Vagina (tissue), 2 donors: ENCODE measurements at regions not wholly inside any gene's neighbourhood (a gene's known extent, or its start where the extent isn't known, plus 50 kb on each side); places are given as distances from the start of the nearest gene placed in this dataset.

ENCODE experiments used
- CTCF ChIP-seq, 3 experiments: fragments of 450-650 bp in 2 of 3; fragments of 200-600 bp in 1 of 3; sonication (generic) in 1 of 3; IDR thresholded peaks; one replicate each; pipeline ENCODE4 v1.5.1; 2017 to 2019; ENCODE audit warnings: antibody characterized with exemption in 3 of 3, mild to moderate bottlenecking in 2 of 3, moderate library complexity in 2 of 3
- POLR2A ChIP-seq, 2 donors: fragments of 450-650 bp; IDR thresholded peaks; one replicate each; pipeline ENCODE4 v1.6.1; 2017; ENCODE audit warnings: antibody characterized with exemption in 2 of 2, mild to moderate bottlenecking in 2 of 2, moderate library complexity in 2 of 2
- POLR2AphosphoS5 ChIP-seq, 2 donors: sonication (generic); formaldehyde crosslinking; IDR thresholded peaks; one replicate each; pipeline ENCODE4 v1.9.0; 2017; ENCODE audit warnings: antibody characterized with exemption in 2 of 2, mild to moderate bottlenecking in 2 of 2, low read depth in 1 of 2; ENCODE audit not compliant: insufficient read depth in 1 of 2

DNA sequence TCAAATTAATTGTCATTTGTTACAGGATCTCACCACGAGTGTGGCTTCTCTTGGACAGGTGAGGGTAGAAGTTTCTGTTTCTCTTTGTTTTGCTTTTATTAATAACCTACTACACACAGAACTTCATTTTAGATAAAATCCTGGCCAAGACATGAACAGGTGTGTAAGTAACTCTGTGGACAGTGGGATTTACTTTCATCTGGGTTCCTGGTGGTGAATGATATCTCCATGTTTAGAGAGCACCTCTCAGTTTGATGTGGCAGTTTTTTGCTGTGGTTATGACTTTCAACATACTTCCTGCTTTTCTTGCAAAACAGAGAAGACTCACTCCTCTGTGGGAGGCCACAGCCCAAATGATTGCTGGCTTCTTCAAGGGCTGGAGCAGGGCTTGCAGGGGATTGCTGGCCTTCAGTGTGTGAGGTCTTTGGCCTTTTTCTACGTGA lies 71.1 kb upstream of the XCR1 start:
- TF ChIP-seq POLR2A (IDR thresholded peaks at IDR 0.05) (no peak), CTCF (IDR thresholded peaks at IDR 0.05) (no peak), POLR2AphosphoS5 (IDR thresholded peaks at IDR 0.05; ENCODE audit: insufficient read depth in 1 of 2, low read depth in 1 of 2) (peak in 1 of 2 donors; percentile 12)
